KMS-11 (cell line): ENCODE measurements at regions not wholly inside any gene's neighbourhood (a gene's known extent, or its start where the extent isn't known, plus 50 kb on each side); places are given as distances from the start of the nearest gene placed in this dataset.

Experiments
- H2AFZ ChIP-seq: fragments of 200-600 bp; sonication (generic); 2 replicates; pipeline ENCODE4 v1.6.1; 2016; ENCODE audit warnings: antibody characterized with exemption, mixed run types, low read depth
- H3K27ac ChIP-seq: fragments of 200-600 bp; sonication (generic); 2 replicates; pipeline ENCODE4 v1.6.1; 2016; ENCODE audit warnings: mild to moderate bottlenecking, mixed run types
- H3K27me3 ChIP-seq: fragments of 200-600 bp; sonication (generic); 2 replicates; pipeline ENCODE4 v1.6.1; 2017; ENCODE audit warnings: mild to moderate bottlenecking, low read depth, mixed run types, moderate library complexity; ENCODE audit not compliant: insufficient read depth
- H3K36me3 ChIP-seq: fragments of 200-600 bp; sonication (generic); 2 replicates; pipeline ENCODE4 v1.6.1; 2017; ENCODE audit warnings: mild to moderate bottlenecking, mixed run types; ENCODE audit not compliant: insufficient read depth
- H3K4me1 ChIP-seq: fragments of 200-600 bp; sonication (generic); 2 replicates; pipeline ENCODE4 v1.6.1; 2016; ENCODE audit warnings: mild to moderate bottlenecking, low read depth, mixed run types; ENCODE audit not compliant: poor library complexity, severe bottlenecking
- H3K4me2 ChIP-seq: fragments of 200-600 bp; sonication (generic); 2 replicates; pipeline ENCODE4 v1.7.0; 2016; ENCODE audit warnings: mild to moderate bottlenecking, mixed run types
- H3K4me3 ChIP-seq: fragments of 200-600 bp; sonication (generic); IDR thresholded peaks from 2 replicates; pipeline ENCODE4 v1.6.1; 2017; ENCODE audit warnings: low read depth, low read length, mixed read lengths; ENCODE audit not compliant: insufficient read depth
- H3K79me2 ChIP-seq: fragments of 200-600 bp; sonication (generic); 2 replicates; pipeline ENCODE4 v1.6.1; 2016; ENCODE audit warnings: low read depth, mixed run types; ENCODE audit not compliant: insufficient read depth
- H3K9ac ChIP-seq: fragments of 200-600 bp; sonication (generic); 2 replicates; pipeline ENCODE4 v1.6.1; 2016; ENCODE audit warnings: mild to moderate bottlenecking, mixed run types
- H4K20me1 ChIP-seq: fragments of 200-600 bp; sonication (generic); 2 replicates; pipeline ENCODE4 v1.6.1; 2016; ENCODE audit warnings: mild to moderate bottlenecking, mixed run types; ENCODE audit not compliant: insufficient read depth
- TF ChIP-seq, protein P1 (sequence below): fragments of 200-600 bp; sonication (generic); conservative IDR thresholded peaks from 2 replicates; pipeline ENCODE4 v1.6.1; 2017; ENCODE audit warnings: low read depth, mild to moderate bottlenecking, antibody characterized with exemption, low read length, moderate library complexity, mixed read lengths

GRCh38 chr19:28293685-28294084 is 919.3 kb downstream of the UQCRFS1 start:
- Histone ChIP-seq H3K9ac (no peak overlapping the region), H2AFZ (no peak overlapping the region)
- TF ChIP-seq, protein P1, sequence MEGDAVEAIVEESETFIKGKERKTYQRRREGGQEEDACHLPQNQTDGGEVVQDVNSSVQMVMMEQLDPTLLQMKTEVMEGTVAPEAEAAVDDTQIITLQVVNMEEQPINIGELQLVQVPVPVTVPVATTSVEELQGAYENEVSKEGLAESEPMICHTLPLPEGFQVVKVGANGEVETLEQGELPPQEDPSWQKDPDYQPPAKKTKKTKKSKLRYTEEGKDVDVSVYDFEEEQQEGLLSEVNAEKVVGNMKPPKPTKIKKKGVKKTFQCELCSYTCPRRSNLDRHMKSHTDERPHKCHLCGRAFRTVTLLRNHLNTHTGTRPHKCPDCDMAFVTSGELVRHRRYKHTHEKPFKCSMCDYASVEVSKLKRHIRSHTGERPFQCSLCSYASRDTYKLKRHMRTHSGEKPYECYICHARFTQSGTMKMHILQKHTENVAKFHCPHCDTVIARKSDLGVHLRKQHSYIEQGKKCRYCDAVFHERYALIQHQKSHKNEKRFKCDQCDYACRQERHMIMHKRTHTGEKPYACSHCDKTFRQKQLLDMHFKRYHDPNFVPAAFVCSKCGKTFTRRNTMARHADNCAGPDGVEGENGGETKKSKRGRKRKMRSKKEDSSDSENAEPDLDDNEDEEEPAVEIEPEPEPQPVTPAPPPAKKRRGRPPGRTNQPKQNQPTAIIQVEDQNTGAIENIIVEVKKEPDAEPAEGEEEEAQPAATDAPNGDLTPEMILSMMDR, result no peak

GRCh38 chr19:28292822-28293500 is 920.0 kb downstream of the UQCRFS1 start:
- Histone ChIP-seq H3K27ac (no peak overlapping the region), H2AFZ (no peak overlapping the region), H3K36me3 (no peaks in the 10 kb centered on the region), H4K20me1 (no peaks in the 10 kb centered on the region), H3K4me2 (no peak overlapping the region), H3K9ac (no peak overlapping the region), H3K4me3 (no peak overlapping the region), H3K4me1 (no peaks in the 10 kb centered on the region), H3K27me3 (no peaks in the 10 kb centered on the region), H3K79me2 (no peaks in the 10 kb centered on the region)
- TF ChIP-seq, protein P1, result no peak

More at GRCh38 chr19:28293685-28294084, 919.3 kb downstream of the UQCRFS1 start:
- Histone ChIP-seq H3K4me1 (no peaks in the 10 kb centered on the region), H3K4me3 (no peak overlapping the region), H3K4me2 (no peak overlapping the region), H4K20me1 (no peaks in the 10 kb centered on the region), H3K36me3 (no peaks in the 10 kb centered on the region), H3K27me3 (no peaks in the 10 kb centered on the region), H3K27ac (no peak overlapping the region), H3K79me2 (no peaks in the 10 kb centered on the region)

- Histone ChIP-seq H3K27ac (no peak overlapping the region), H2AFZ (no peak overlapping the region), H3K4me3 (no peak overlapping the region), H3K4me1 (no peaks in the 10 kb centered on the region), H3K36me3 (no peaks in the 10 kb centered on the region), H3K9ac (no peak overlapping the region), H3K4me2 (no peak overlapping the region), H3K79me2 (no peaks in the 10 kb centered on the region), H3K27me3 (no peaks in the 10 kb centered on the region), H4K20me1 (no peaks in the 10 kb centered on the region)
- TF ChIP-seq, protein P1, result no peak
These were observed 921.1 kb downstream of the UQCRFS1 start for GRCh38 chr19:28291874-28292273.

- Histone ChIP-seq H3K4me1 (no peaks in the 10 kb centered on the region), H3K36me3 (no peaks in the 10 kb centered on the region), H3K27me3 (no peaks in the 10 kb centered on the region), H3K4me3 (no peak overlapping the region), H4K20me1 (no peaks in the 10 kb centered on the region), H3K9ac (no peak overlapping the region), H3K27ac (no peak overlapping the region), H3K79me2 (no peaks in the 10 kb centered on the region), H2AFZ (no peak overlapping the region), H3K4me2 (no peak overlapping the region)
- TF ChIP-seq, protein P1, result no peak
These were observed 921.8 kb downstream of the UQCRFS1 start for GRCh38 chr19:28290963-28291657.
